ENCODE measurements at regions not wholly inside any gene's neighbourhood (a gene's known extent, or its start where the extent isn't known, plus 50 kb on each side); places are given as distances from the start of the nearest gene placed in this dataset.

GRCh38 chr2:158889135-158889853, 79.1 kb upstream of the TANC1 start:
- TF ChIP-seq CTCF (IDR thresholded peaks at IDR 0.05) = no peak
- no peak for TF ChIP-seq POLR2A (IDR thresholded peaks at IDR 0.05)
- no peak overlapping the region for H3K4me3 ChIP-seq (ENCODE audit: low read depth, poor library complexity, severe bottlenecking)
- WGBS, 2 donors = 87 to 99% methylated on average over 2 of the region's 2 CpGs
- intact Hi-C loops (cut with DNase I; ENCODE audit: low total_unique reads) = no loop called here
- DNase-seq (ENCODE audit: low spot score in 2 of 2) = no peak

GRCh38 chr2:158890296-158890905, 78.0 kb upstream of the TANC1 start:
- WGBS, 2 donors = 80 to 93% methylated on average over 3 of the region's 3 CpGs
- DNase-seq (ENCODE audit: low spot score in 2 of 2) = no peak
- intact Hi-C loops (cut with DNase I; ENCODE audit: low total_unique reads) = loop anchor here (5.0 kb wide), 1 partner anchor 232 kb away; no protein-coding TSS in a partner anchor
- no peak overlapping the region for H3K4me3 ChIP-seq (ENCODE audit: low read depth, poor library complexity, severe bottlenecking)
- no peak for TF ChIP-seq CTCF (IDR thresholded peaks at IDR 0.05)
- TF ChIP-seq POLR2A (IDR thresholded peaks at IDR 0.05) = no peak

- WGBS, 2 donors = 24 to 26% methylated on average over 8 of the region's 8 CpGs
- TF ChIP-seq CTCF (IDR thresholded peaks at IDR 0.05) = no peak
- no peak for TF ChIP-seq POLR2A (IDR thresholded peaks at IDR 0.05)
- no peak overlapping the region for H3K4me3 ChIP-seq (ENCODE audit: low read depth, poor library complexity, severe bottlenecking)
- intact Hi-C loops (cut with DNase I; ENCODE audit: low total_unique reads) = loop anchor here (5.0 kb wide), 1 partner anchor 229 kb away; no protein-coding TSS in a partner anchor
- DNase-seq (ENCODE audit: low spot score in 2 of 2) = peak; percentile 74 to 90
These were observed 75.4 kb upstream of the TANC1 start for GRCh38 chr2:158893026-158893425.

- no peak for TF ChIP-seq POLR2A (IDR thresholded peaks at IDR 0.05)
- no peak for TF ChIP-seq CTCF (IDR thresholded peaks at IDR 0.05)
- H3K4me3 ChIP-seq (ENCODE audit: low read depth, poor library complexity, severe bottlenecking) = no peak overlapping the region
- DNase-seq (ENCODE audit: low spot score in 2 of 2) = no peak
- WGBS, 2 donors = 52 to 55% methylated on average over 2 of the region's 2 CpGs
- intact Hi-C loops (cut with DNase I; ENCODE audit: low total_unique reads) = loop anchor here (5.0 kb wide), 1 partner anchor 229 kb away; no protein-coding TSS in a partner anchor
These were observed 75.0 kb upstream of the TANC1 start for GRCh38 chr2:158893474-158893873.

- H3K4me3 ChIP-seq (ENCODE audit: low read depth, poor library complexity, severe bottlenecking) = no peak overlapping the region
- 47% methylated on average over 5 of the region's 5 CpGs for WGBS, 2 donors
- no peak for TF ChIP-seq POLR2A (IDR thresholded peaks at IDR 0.05)
- no peak for TF ChIP-seq CTCF (IDR thresholded peaks at IDR 0.05)
- DNase-seq (ENCODE audit: low spot score in 2 of 2) = no peak
- intact Hi-C loops (cut with DNase I; ENCODE audit: low total_unique reads) = loop anchor here (5.0 kb wide), 1 partner anchor 228 kb away; no protein-coding TSS in a partner anchor
These were observed 74.4 kb upstream of the TANC1 start for GRCh38 chr2:158894078-158894477.
